ENCODE measurements at regions not wholly inside any gene's neighbourhood (a gene's known extent, or its start where the extent isn't known, plus 50 kb on each side); places are given as distances from the start of the nearest gene placed in this dataset.
"Not testable (repeated sequence)": the region's sequence is repeated elsewhere in the genome, so short reads cannot be mapped to it uniquely, and the experiment has no call there.

- not testable (repeated sequence) for DNase-seq (ENCODE audit: low read depth in 2 of 2)
These were observed 207.9 kb downstream of the TMEM121 start for GRCh38 chr14:105734241-105734640.

- not testable (repeated sequence) for DNase-seq (ENCODE audit: low read depth in 2 of 2)
These were observed 209.9 kb downstream of the TMEM121 start for GRCh38 chr14:105736331-105736730.

GRCh38 chr14:105737504-105738246 is 211.3 kb downstream of the TMEM121 start:
- no peak for DNase-seq (ENCODE audit: low read depth in 2 of 2)

GRCh38 chr14:105738638-105739037 is 212.3 kb downstream of the TMEM121 start:
- DNase-seq (ENCODE audit: low read depth in 2 of 2): no peak

GRCh38 chr14:105739331-105740102 is 213.1 kb downstream of the TMEM121 start:
- no peak for DNase-seq (ENCODE audit: low read depth in 2 of 2)

- DNase-seq (ENCODE audit: low read depth in 2 of 2): not testable (repeated sequence)
These were observed 213.9 kb downstream of the TMEM121 start for GRCh38 chr14:105740272-105740671.

GRCh38 chr14:105740961-105741360 is 214.6 kb downstream of the TMEM121 start:
- not testable (repeated sequence) for DNase-seq (ENCODE audit: low read depth in 2 of 2)

GRCh38 chr14:105741707-105742530 is 215.5 kb downstream of the TMEM121 start:
- DNase-seq (ENCODE audit: low read depth in 2 of 2): not testable (repeated sequence)

- DNase-seq (ENCODE audit: low read depth in 2 of 2): no peak
These were observed 216.1 kb downstream of the TMEM121 start for GRCh38 chr14:105742531-105742848.

- not testable (repeated sequence) for DNase-seq (ENCODE audit: low read depth in 2 of 2)
These were observed 216.7 kb downstream of the TMEM121 start for GRCh38 chr14:105742904-105743701.

GRCh38 chr14:105744213-105744787 is 217.9 kb downstream of the TMEM121 start:
- DNase-seq (ENCODE audit: low read depth in 2 of 2): not testable (repeated sequence)

- no peak for DNase-seq (ENCODE audit: low read depth in 2 of 2)
These were observed 219.2 kb downstream of the TMEM121 start for GRCh38 chr14:105745433-105746123.

GRCh38 chr14:105746124-105746514 is 219.7 kb downstream of the TMEM121 start:
- DNase-seq (ENCODE audit: low read depth in 2 of 2): no peak

- DNase-seq (ENCODE audit: low read depth in 2 of 2): not testable (repeated sequence)
These were observed 220.6 kb downstream of the TMEM121 start for GRCh38 chr14:105746800-105747502.

GRCh38 chr14:105747503-105748203 is 221.3 kb downstream of the TMEM121 start:
- not testable (repeated sequence) for DNase-seq (ENCODE audit: low read depth in 2 of 2)

GRCh38 chr14:105748204-105748578 is 221.8 kb downstream of the TMEM121 start:
- no peak for DNase-seq (ENCODE audit: low read depth in 2 of 2)

GRCh38 chr14:105748710-105749109 is 222.3 kb downstream of the TMEM121 start:
- not testable (repeated sequence) for DNase-seq (ENCODE audit: low read depth in 2 of 2)

GRCh38 chr14:105749870-105750541 is 223.6 kb downstream of the TMEM121 start:
- not testable (repeated sequence) for DNase-seq (ENCODE audit: low read depth in 2 of 2)
